ENCODE measurements at regions not wholly inside any gene's neighbourhood (a gene's known extent, or its start where the extent isn't known, plus 50 kb on each side); places are given as distances from the start of the nearest gene placed in this dataset.

GRCh38 chr4:60259781-60260180, 940.3 kb upstream of the ADGRL3 start:
- Histone ChIP-seq H3K27ac (no peak overlapping the region), H3K4me3 (no peak overlapping the region), H3K27me3 (no peaks in the 10 kb centered on the region), H3K4me1 (no peaks in the 10 kb centered on the region), H3K36me3 (no peaks in the 10 kb centered on the region), H3K9me3 (no peaks in the 10 kb centered on the region)
- no peak for DNase-seq
- no peak for ATAC-seq
- intact Hi-C loops (cut with DNase I): no loop called here
- no peak for TF ChIP-seq CTCF (IDR thresholded peaks at IDR 0.05)

GRCh38 chr4:60266505-60266904, 933.6 kb upstream of the ADGRL3 start:
- ATAC-seq: no peak
- DNase-seq: no peak
- Histone ChIP-seq H3K36me3 (no peaks in the 10 kb centered on the region), H3K27ac (no peak overlapping the region), H3K9me3 (no peaks in the 10 kb centered on the region), H3K27me3 (no peaks in the 10 kb centered on the region), H3K4me1 (no peaks in the 10 kb centered on the region), H3K4me3 (no peak overlapping the region)
- intact Hi-C loops (cut with DNase I): no loop called here
- TF ChIP-seq CTCF (IDR thresholded peaks at IDR 0.05): no peak

- intact Hi-C loops (cut with DNase I): no loop called here
- H3K27ac ChIP-seq: no peak overlapping the region
- TF ChIP-seq CTCF (IDR thresholded peaks at IDR 0.05): no peak
- DNase-seq (no peak), ATAC-seq (no peak)
- no peaks in the 10 kb centered on the region for H3K27me3 ChIP-seq
- H3K4me3 ChIP-seq: no peak overlapping the region
- no peaks in the 10 kb centered on the region for H3K4me1 ChIP-seq
- no peaks in the 10 kb centered on the region for H3K36me3 ChIP-seq
- H3K9me3 ChIP-seq: no peaks in the 10 kb centered on the region
Measured at GRCh38 chr4:60296386-60296785, 903.7 kb upstream of the ADGRL3 start.

- H3K4me3 ChIP-seq: no peak overlapping the region
- DNase-seq: no peak
- no peak for ATAC-seq
- no peak for TF ChIP-seq CTCF (IDR thresholded peaks at IDR 0.05)
- H3K4me1 ChIP-seq: no peaks in the 10 kb centered on the region
- no peaks in the 10 kb centered on the region for H3K27me3 ChIP-seq
- no peaks in the 10 kb centered on the region for H3K36me3 ChIP-seq
- intact Hi-C loops (cut with DNase I): no loop called here
- no peak overlapping the region for H3K27ac ChIP-seq
- H3K9me3 ChIP-seq: no peaks in the 10 kb centered on the region
Measured at GRCh38 chr4:60313611-60314178, 886.4 kb upstream of the ADGRL3 start.

GRCh38 chr4:60314416-60314815, 885.7 kb upstream of the ADGRL3 start:
- no peak overlapping the region for H3K27ac ChIP-seq
- H3K4me3 ChIP-seq: no peak overlapping the region
- no peak for TF ChIP-seq CTCF (IDR thresholded peaks at IDR 0.05)
- H3K36me3 ChIP-seq: no peaks in the 10 kb centered on the region
- no peaks in the 10 kb centered on the region for H3K27me3 ChIP-seq
- no peaks in the 10 kb centered on the region for H3K9me3 ChIP-seq
- ATAC-seq (no peak), DNase-seq (no peak)
- intact Hi-C loops (cut with DNase I): no loop called here
- no peaks in the 10 kb centered on the region for H3K4me1 ChIP-seq

- Histone ChIP-seq H3K9me3 (no peaks in the 10 kb centered on the region), H3K36me3 (no peaks in the 10 kb centered on the region), H3K27me3 (no peaks in the 10 kb centered on the region), H3K4me1 (no peaks in the 10 kb centered on the region), H3K4me3 (no peak overlapping the region), H3K27ac (no peak overlapping the region)
- intact Hi-C loops (cut with DNase I): no loop called here
- no peak for DNase-seq
- no peak for TF ChIP-seq CTCF (IDR thresholded peaks at IDR 0.05)
- no peak for ATAC-seq
Measured at GRCh38 chr4:60315586-60315985, 884.5 kb upstream of the ADGRL3 start.
